ENCODE measurements at regions not wholly inside any gene's neighbourhood (a gene's known extent, or its start where the extent isn't known, plus 50 kb on each side); places are given as distances from the start of the nearest gene placed in this dataset.
"Not testable (repeated sequence)": the region's sequence is repeated elsewhere in the genome, so short reads cannot be mapped to it uniquely, and the experiment has no call there.

DNA sequence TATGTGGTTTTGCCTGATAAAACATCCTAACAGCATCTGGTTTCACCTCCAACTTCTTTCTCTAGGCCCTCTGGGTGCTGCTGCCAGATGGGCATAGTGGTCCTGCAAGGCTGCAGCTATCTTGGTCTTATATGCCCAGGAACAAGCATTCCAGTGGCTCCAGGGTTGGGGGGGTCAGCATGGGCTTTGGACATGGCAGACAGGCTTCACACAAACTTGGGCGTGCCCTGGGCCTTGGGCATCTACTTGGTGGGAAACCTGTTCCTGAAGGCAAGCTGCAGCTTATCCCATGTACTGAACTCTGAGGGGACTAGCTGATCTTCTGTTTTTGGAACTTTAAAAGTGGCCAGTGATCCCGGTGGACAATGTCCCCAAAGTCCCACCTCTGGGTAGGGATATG is 54.9 kb upstream of the ZNF678 start:
- Mint-ChIP-seq H3K4me3 (no peak overlapping the region), H3K4me1 (ENCODE audit: unreplicated experiment) (no peaks in the 10 kb centered on the region), H3K36me3 (no peaks in the 10 kb centered on the region), H3K9me3 (no peaks in the 10 kb centered on the region), H3K27me3 (no peaks in the 10 kb centered on the region), H3K27ac (no peak overlapping the region)
- no peak for DNase-seq (ENCODE audit: extremely low spot score, unreplicated experiment)
- TF ChIP-seq, protein P1, sequence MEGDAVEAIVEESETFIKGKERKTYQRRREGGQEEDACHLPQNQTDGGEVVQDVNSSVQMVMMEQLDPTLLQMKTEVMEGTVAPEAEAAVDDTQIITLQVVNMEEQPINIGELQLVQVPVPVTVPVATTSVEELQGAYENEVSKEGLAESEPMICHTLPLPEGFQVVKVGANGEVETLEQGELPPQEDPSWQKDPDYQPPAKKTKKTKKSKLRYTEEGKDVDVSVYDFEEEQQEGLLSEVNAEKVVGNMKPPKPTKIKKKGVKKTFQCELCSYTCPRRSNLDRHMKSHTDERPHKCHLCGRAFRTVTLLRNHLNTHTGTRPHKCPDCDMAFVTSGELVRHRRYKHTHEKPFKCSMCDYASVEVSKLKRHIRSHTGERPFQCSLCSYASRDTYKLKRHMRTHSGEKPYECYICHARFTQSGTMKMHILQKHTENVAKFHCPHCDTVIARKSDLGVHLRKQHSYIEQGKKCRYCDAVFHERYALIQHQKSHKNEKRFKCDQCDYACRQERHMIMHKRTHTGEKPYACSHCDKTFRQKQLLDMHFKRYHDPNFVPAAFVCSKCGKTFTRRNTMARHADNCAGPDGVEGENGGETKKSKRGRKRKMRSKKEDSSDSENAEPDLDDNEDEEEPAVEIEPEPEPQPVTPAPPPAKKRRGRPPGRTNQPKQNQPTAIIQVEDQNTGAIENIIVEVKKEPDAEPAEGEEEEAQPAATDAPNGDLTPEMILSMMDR (conservative IDR thresholded peaks at IDR 0.05), result no peak

DNA sequence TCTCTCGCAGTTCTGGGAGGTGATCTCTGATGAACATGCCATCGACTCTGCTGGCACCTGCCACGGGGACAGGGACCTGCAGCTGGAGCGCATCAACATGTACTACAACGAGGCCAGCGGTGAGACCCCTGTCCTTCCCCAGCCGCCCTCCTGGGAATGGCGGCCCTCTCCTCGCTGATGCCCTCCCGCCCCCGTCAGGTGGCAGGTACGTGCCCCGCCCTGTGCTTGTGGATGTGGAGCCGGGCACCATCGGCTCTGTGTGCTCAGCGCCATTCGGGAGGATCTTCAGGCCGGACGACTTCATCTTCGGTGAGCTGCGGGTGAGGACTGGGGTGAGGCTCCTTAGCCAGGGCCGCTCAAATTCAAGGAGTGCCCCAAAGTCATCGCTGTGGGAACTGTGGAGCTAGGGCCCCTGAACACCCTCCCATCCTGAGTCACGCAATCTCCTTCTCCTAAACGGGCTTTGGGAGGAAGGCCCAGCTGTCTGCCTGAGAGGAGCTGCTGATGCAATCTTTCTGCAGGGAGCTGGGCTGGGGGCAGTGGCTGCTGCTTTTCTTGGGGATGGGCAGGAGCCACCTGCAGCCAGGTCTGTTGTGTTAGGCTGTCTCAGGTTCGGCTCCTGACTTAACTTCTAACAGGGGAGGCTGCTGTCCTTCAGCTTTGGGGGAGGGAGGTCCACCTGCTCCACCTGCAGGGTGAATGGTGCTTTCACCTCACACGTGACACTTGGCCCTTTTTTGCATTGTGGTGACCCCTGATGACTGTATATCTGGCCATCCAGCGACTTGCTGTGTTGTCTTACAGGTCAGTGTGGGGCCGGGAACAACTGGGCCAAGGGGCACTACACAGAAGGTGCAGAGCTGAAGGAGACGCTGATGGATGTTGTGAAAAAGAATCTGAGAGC is 56.6 kb upstream of the ZNF678 start:
- not testable (repeated sequence) for H3K4me3 Mint-ChIP-seq; DNase-seq (ENCODE audit: extremely low spot score, unreplicated experiment); H3K27me3 Mint-ChIP-seq; H3K27ac Mint-ChIP-seq; H3K4me1 Mint-ChIP-seq (ENCODE audit: unreplicated experiment); H3K36me3 Mint-ChIP-seq; H3K9me3 Mint-ChIP-seq

DNA sequence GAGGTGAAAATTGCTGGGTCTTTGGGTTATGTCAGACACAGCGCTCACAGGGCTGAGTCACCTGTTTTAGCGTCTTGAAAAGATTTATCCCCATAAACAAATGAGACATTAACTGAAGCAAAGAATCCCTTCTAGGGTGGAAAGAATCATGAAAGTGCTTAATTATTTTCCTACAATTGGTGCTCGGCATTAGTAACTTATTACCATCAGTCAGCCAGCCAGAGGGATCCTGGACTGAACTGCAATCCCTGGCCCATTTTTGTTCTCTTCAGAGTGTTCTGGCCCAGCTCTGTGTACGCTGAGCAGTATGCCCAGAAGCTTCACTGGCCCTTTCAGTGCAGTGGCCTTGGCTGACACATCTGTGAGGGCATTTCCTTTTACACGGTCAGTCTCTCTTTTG is 67.3 kb upstream of the ZNF678 start:
- not testable (repeated sequence) for H3K4me3 Mint-ChIP-seq; H3K9me3 Mint-ChIP-seq; H3K36me3 Mint-ChIP-seq; DNase-seq (ENCODE audit: extremely low spot score, unreplicated experiment); H3K27ac Mint-ChIP-seq; H3K27me3 Mint-ChIP-seq; H3K4me1 Mint-ChIP-seq (ENCODE audit: unreplicated experiment)

DNA sequence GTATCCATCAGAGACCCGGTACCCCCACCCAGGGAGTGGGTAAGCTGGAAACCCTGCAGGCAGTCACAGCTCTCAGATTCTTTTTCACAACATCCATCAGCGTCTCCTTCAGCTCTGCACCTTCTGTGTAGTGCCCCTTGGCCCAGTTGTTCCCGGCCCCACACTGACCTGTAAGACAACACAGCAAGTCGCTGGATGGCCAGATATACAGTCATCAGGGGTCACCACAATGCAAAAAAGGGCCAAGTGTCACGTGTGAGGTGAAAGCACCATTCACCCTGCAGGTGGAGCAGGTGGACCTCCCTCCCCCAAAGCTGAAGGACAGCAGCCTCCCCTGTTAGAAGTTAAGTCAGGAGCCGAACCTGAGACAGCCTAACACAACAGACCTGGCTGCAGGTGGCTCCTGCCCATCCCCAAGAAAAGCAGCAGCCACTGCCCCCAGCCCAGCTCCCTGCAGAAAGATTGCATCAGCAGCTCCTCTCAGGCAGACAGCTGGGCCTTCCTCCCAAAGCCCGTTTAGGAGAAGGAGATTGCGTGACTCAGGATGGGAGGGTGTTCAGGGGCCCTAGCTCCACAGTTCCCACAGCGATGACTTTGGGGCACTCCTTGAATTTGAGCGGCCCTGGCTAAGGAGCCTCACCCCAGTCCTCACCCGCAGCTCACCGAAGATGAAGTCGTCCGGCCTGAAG is 69.3 kb upstream of the ZNF678 start:
- not testable (repeated sequence) for H3K27me3 Mint-ChIP-seq

DNA sequence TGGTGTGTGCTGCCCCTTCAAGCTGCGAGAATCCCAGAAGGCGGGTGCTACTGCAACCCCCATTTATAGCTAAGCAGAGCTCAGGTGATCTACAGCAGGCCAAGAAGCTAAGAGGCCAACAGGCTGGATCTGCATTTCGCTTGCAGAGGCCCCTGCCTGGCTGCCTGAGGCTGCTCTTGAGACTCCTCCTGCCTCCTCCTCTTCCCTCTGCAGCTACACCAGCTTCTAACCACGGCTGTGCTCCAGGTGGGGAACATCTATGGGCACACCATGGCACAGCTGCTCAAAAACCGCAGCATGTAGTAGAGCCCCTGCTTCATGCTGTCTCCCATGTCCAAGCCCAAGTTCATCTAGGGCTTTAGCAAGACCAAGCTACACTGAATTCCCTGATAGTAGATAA is 72.9 kb upstream of the ZNF678 start:
- H3K27me3 Mint-ChIP-seq, result peaks cover 4% of the 10 kb centered on the region
- no peaks in the 10 kb centered on the region for H3K4me1 Mint-ChIP-seq (ENCODE audit: unreplicated experiment)
- no peak overlapping the region for H3K27ac Mint-ChIP-seq
- peak; percentile 47 for DNase-seq (ENCODE audit: extremely low spot score, unreplicated experiment)
- H3K4me3 Mint-ChIP-seq, result no peak overlapping the region
- TF ChIP-seq, protein P1 (conservative IDR thresholded peaks at IDR 0.05), result no peak
- H3K36me3 Mint-ChIP-seq, result no peaks in the 10 kb centered on the region
- H3K9me3 Mint-ChIP-seq, result peaks cover 6% of the 10 kb centered on the region

More for the DNA sequence above, 69.3 kb upstream of the ZNF678 start:
- not testable (repeated sequence) for H3K9me3 Mint-ChIP-seq; H3K4me1 Mint-ChIP-seq (ENCODE audit: unreplicated experiment); H3K36me3 Mint-ChIP-seq; DNase-seq (ENCODE audit: extremely low spot score, unreplicated experiment); H3K4me3 Mint-ChIP-seq; H3K27ac Mint-ChIP-seq

DNA sequence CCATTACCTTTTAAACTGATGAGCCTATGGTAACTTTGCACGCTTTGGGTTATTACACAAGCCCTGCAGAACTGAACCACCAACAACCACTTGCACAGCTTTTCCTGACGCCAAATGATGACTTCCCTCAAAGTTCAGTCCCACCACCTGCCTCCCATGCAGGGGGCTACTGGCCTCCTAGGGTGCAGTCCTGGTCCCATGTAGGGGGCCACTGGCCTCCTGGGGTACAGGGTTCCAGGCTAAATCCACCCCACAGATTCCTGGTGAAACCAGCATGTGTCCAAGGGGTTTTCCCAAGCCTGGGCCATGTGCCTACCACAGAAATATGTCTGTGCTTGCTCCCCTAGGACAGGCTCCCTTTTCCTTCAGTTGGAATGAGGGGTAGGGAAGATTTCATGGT is 73.4 kb upstream of the ZNF678 start:
- Mint-ChIP-seq H3K36me3 (no peaks in the 10 kb centered on the region), H3K27ac (no peak overlapping the region), H3K4me3 (no peak overlapping the region), H3K27me3 (peaks cover 4% of the 10 kb centered on the region), H3K9me3 (peaks cover 6% of the 10 kb centered on the region), H3K4me1 (ENCODE audit: unreplicated experiment) (no peaks in the 10 kb centered on the region)
- DNase-seq (ENCODE audit: extremely low spot score, unreplicated experiment), result no peak
- TF ChIP-seq, protein P1 (conservative IDR thresholded peaks at IDR 0.05), result no peak

DNA sequence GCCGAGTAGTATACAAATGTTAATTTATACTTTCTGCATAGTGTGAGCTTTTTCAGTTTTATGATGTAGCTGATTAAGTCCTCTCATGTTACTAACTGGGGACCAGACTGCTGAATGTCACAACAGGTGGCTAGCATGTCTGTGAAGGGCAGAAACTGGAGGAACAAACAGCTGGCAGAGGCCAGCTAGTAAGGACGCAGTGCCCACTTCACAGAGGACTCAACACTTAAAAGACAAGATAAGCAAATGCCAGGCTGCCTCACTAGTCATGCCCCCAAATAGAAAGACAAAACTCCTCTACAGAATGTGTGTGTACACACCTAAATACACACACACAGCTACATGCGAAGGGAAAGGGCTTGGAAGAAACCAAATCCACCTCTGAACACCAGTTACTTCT is 73.8 kb upstream of the ZNF678 start:
- Mint-ChIP-seq H3K4me3 (no peak overlapping the region), H3K9me3 (peaks cover 6% of the 10 kb centered on the region), H3K27me3 (peaks cover 6% of the 10 kb centered on the region), H3K4me1 (ENCODE audit: unreplicated experiment) (no peaks in the 10 kb centered on the region), H3K36me3 (no peaks in the 10 kb centered on the region), H3K27ac (no peak overlapping the region)
- TF ChIP-seq, protein P1 (conservative IDR thresholded peaks at IDR 0.05), result no peak
- DNase-seq (ENCODE audit: extremely low spot score, unreplicated experiment), result no peak

All from type B pancreatic cell (in vitro differentiated cells).